Dermis microvascular lymphatic vessel endothelial cell (primary cell): ENCODE measurements at regions not wholly inside any gene's neighbourhood (a gene's known extent, or its start where the extent isn't known, plus 50 kb on each side); places are given as distances from the start of the nearest gene placed in this dataset.

Experiments used
- DNase-seq, 2 donors: peaks; one replicate each; pipeline versions ENCODE4 v3.0.0 to v3.0.0-alpha.2; 2010; ENCODE audit warnings: low read depth in 2 of 2

- DNase-seq: no peak
Measured at GRCh38 chr5:127993476-127993875, 90.1 kb upstream of the SLC12A2 start.

GRCh38 chr5:127994087-127994660, 89.4 kb upstream of the SLC12A2 start:
- DNase-seq: no peak

- no peak for DNase-seq
Measured at GRCh38 chr5:127995556-127995955, 88.0 kb upstream of the SLC12A2 start.

- DNase-seq: peak in 1 of 2 donors; percentile 23
Measured at GRCh38 chr5:127997201-127997704, 86.3 kb upstream of the SLC12A2 start.

- no peak for DNase-seq
Measured at GRCh38 chr5:127998950-127999615, 84.5 kb upstream of the SLC12A2 start.

- DNase-seq: no peak
Measured at GRCh38 chr5:127999909-128000308, 83.7 kb upstream of the SLC12A2 start.

- DNase-seq: no peak
Measured at GRCh38 chr5:128002425-128002824, 81.1 kb upstream of the SLC12A2 start.

GRCh38 chr5:128007939-128008338, 75.6 kb upstream of the SLC12A2 start:
- DNase-seq: no peak

GRCh38 chr5:128009403-128009802, 74.2 kb upstream of the SLC12A2 start:
- no peak for DNase-seq

GRCh38 chr5:128011339-128011738, 72.2 kb upstream of the SLC12A2 start:
- no peak for DNase-seq

GRCh38 chr5:128014578-128014977, 69.0 kb upstream of the SLC12A2 start:
- peak; percentile 77 to 88 for DNase-seq

GRCh38 chr5:128015478-128015877, 68.1 kb upstream of the SLC12A2 start:
- DNase-seq: no peak

- DNase-seq: peak in 1 of 2 donors; percentile 34
Measured at GRCh38 chr5:128015978-128016377, 67.6 kb upstream of the SLC12A2 start.

GRCh38 chr5:128019391-128019790, 64.2 kb upstream of the SLC12A2 start:
- DNase-seq: no peak

GRCh38 chr5:128020012-128020411, 63.6 kb upstream of the SLC12A2 start:
- no peak for DNase-seq

- DNase-seq: no peak
Measured at GRCh38 chr5:128021411-128021810, 62.2 kb upstream of the SLC12A2 start.
